Kidney glomerular epithelial cell (primary cell): ENCODE measurements at regions not wholly inside any gene's neighbourhood (a gene's known extent, or its start where the extent isn't known, plus 50 kb on each side); places are given as distances from the start of the nearest gene placed in this dataset.

Experiments used
- DNase-seq: peaks from one replicate; lab custom pipeline; 2025; lab: John Stamatoyannopoulos, UW

GRCh38 chr5:133769842-133770241 lies 157.5 kb upstream of the FSTL4 start:
- DNase-seq = no peak

- no peak for DNase-seq
These were observed 151.4 kb upstream of the FSTL4 start for GRCh38 chr5:133763744-133764143.

- DNase-seq = no peak
These were observed 149.3 kb upstream of the FSTL4 start for GRCh38 chr5:133761632-133762031.

GRCh38 chr5:133760532-133760931 lies 148.2 kb upstream of the FSTL4 start:
- no peak for DNase-seq

GRCh38 chr5:133758641-133759040 lies 146.3 kb upstream of the FSTL4 start:
- DNase-seq = no peak

- DNase-seq = no peak
These were observed 145.1 kb upstream of the FSTL4 start for GRCh38 chr5:133757396-133757945.

- DNase-seq = no peak
These were observed 144.4 kb upstream of the FSTL4 start for GRCh38 chr5:133756756-133757155.

GRCh38 chr5:133756036-133756435 lies 143.7 kb upstream of the FSTL4 start:
- no peak for DNase-seq

GRCh38 chr5:133754575-133755169 lies 142.3 kb upstream of the FSTL4 start:
- DNase-seq = peak; percentile 5

- DNase-seq = no peak
These were observed 141.5 kb upstream of the FSTL4 start for GRCh38 chr5:133753856-133754255.

- DNase-seq = no peak
These were observed 139.5 kb upstream of the FSTL4 start for GRCh38 chr5:133751846-133752245.

- DNase-seq = no peak
These were observed 139.1 kb upstream of the FSTL4 start for GRCh38 chr5:133751421-133751820.

GRCh38 chr5:133750856-133751255 lies 138.5 kb upstream of the FSTL4 start:
- DNase-seq = no peak

- no peak for DNase-seq
These were observed 138.0 kb upstream of the FSTL4 start for GRCh38 chr5:133750356-133750755.

- no peak for DNase-seq
These were observed 137.1 kb upstream of the FSTL4 start for GRCh38 chr5:133749331-133749985.

- DNase-seq = no peak
These were observed 134.5 kb upstream of the FSTL4 start for GRCh38 chr5:133746834-133747233.

- no peak for DNase-seq
These were observed 132.6 kb upstream of the FSTL4 start for GRCh38 chr5:133744960-133745308.

GRCh38 chr5:133744051-133744959 lies 132.0 kb upstream of the FSTL4 start:
- no peak for DNase-seq

GRCh38 chr5:133742431-133742988 lies 130.2 kb upstream of the FSTL4 start:
- no peak for DNase-seq

- no peak for DNase-seq
These were observed 129.5 kb upstream of the FSTL4 start for GRCh38 chr5:133741818-133742355.

- no peak for DNase-seq
These were observed 129.1 kb upstream of the FSTL4 start for GRCh38 chr5:133741396-133741795.

GRCh38 chr5:133739181-133739780 lies 126.9 kb upstream of the FSTL4 start:
- no peak for DNase-seq
